ENCODE measurements at regions not wholly inside any gene's neighbourhood (a gene's known extent, or its start where the extent isn't known, plus 50 kb on each side); places are given as distances from the start of the nearest gene placed in this dataset.
A peak's percentile ranks its signal among the peaks of the same experiment; 100 is the strongest.

GRCh38 chr20:50389808-50390684, 120.1 kb upstream of the PTPN1 start:
- Histone ChIP-seq H3K4me3 (no peak overlapping the region), H3K27ac (no peak overlapping the region)

- no peak overlapping the region for H3K27ac ChIP-seq
Observed at GRCh38 chr20:50390685-50391443, 119.3 kb upstream of the PTPN1 start.

GRCh38 chr20:50391444-50392137, 118.6 kb upstream of the PTPN1 start:
- Histone ChIP-seq H3K27ac (no peak overlapping the region), H3K4me3 (no peak overlapping the region)

More at GRCh38 chr20:50390685-50391443, 119.3 kb upstream of the PTPN1 start:
- no peak overlapping the region for H3K4me3 ChIP-seq

GRCh38 chr20:50392138-50392866, 117.9 kb upstream of the PTPN1 start:
- H3K27ac ChIP-seq: no peak overlapping the region
- H3K4me3 ChIP-seq: no peak overlapping the region

- Histone ChIP-seq H3K4me3 (no peak overlapping the region), H3K27ac (no peak overlapping the region)
Observed at GRCh38 chr20:50393242-50393641, 116.9 kb upstream of the PTPN1 start.

GRCh38 chr20:50393990-50394561, 116.1 kb upstream of the PTPN1 start:
- Histone ChIP-seq H3K4me3 (no peak overlapping the region), H3K27ac (no peak overlapping the region)

GRCh38 chr20:50394569-50394968, 115.6 kb upstream of the PTPN1 start:
- H3K4me3 ChIP-seq: no peak overlapping the region
- H3K27ac ChIP-seq: peak overlapping the region in 2 of 21 experiments; percentile 23 to 44

- Histone ChIP-seq H3K27ac (peak overlapping the region in 6 of 21 experiments; percentile 7 to 44 (median 18)), H3K4me3 (no peak overlapping the region)
Observed at GRCh38 chr20:50395251-50395729, 114.9 kb upstream of the PTPN1 start.

- peak overlapping the region in 3 of 21 experiments; percentile 7 to 37 (median 14) for H3K27ac ChIP-seq
- no peak overlapping the region for H3K4me3 ChIP-seq
Observed at GRCh38 chr20:50395914-50396488, 114.2 kb upstream of the PTPN1 start.

- H3K27ac ChIP-seq: no peak overlapping the region
- H3K4me3 ChIP-seq: no peak overlapping the region
Observed at GRCh38 chr20:50396623-50397022, 113.6 kb upstream of the PTPN1 start.

- Histone ChIP-seq H3K27ac (no peak overlapping the region), H3K4me3 (no peak overlapping the region)
Observed at GRCh38 chr20:50397058-50397457, 113.1 kb upstream of the PTPN1 start.

- H3K27ac ChIP-seq: no peak overlapping the region
Observed at GRCh38 chr20:50398064-50398463, 112.1 kb upstream of the PTPN1 start.

GRCh38 chr20:50398471-50398820, 111.7 kb upstream of the PTPN1 start:
- H3K27ac ChIP-seq: no peak overlapping the region
- H3K4me3 ChIP-seq: no peak overlapping the region

More at GRCh38 chr20:50398064-50398463, 112.1 kb upstream of the PTPN1 start:
- H3K4me3 ChIP-seq: no peak overlapping the region

- Histone ChIP-seq H3K4me3 (no peak overlapping the region), H3K27ac (peak overlapping the region in 1 of 21 experiments; percentile 43)
Observed at GRCh38 chr20:50398821-50399554, 111.2 kb upstream of the PTPN1 start.

- peak overlapping the region in 1 of 21 experiments; percentile 39 for H3K27ac ChIP-seq
- H3K4me3 ChIP-seq: no peak overlapping the region
Observed at GRCh38 chr20:50399555-50399916, 110.6 kb upstream of the PTPN1 start.

- H3K27ac ChIP-seq: peak overlapping the region in 2 of 21 experiments; percentile 5 to 39
Observed at GRCh38 chr20:50399917-50400704, 110.1 kb upstream of the PTPN1 start.

More at GRCh38 chr20:50399917-50400704, 110.1 kb upstream of the PTPN1 start:
- H3K4me3 ChIP-seq: no peak overlapping the region

Data from skin epidermis (tissue), 12 donors.